ENCODE measurements at regions not wholly inside any gene's neighbourhood (a gene's known extent, or its start where the extent isn't known, plus 50 kb on each side); places are given as distances from the start of the nearest gene placed in this dataset.

DNA sequence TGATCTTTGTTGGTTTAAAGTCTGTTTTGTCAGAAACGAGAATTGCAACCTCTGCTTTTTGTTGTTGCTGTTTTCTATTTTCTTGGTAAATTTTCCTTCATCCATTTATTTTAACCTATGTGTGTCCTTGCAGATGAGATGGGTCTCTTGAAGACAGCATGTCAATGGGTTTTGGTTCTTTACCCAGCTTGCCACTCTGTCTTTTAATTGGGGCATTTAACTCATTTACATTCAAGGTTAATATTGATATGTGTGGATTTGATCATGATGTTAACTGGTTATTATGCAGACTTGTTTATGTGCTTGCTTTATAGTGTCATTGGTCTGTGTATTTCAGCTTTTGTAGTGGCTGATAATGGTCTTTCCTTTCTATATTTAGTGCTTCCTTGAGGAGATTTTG, 327.9 kb upstream of the SYT4 start:
- TF ChIP-seq, protein P1, sequence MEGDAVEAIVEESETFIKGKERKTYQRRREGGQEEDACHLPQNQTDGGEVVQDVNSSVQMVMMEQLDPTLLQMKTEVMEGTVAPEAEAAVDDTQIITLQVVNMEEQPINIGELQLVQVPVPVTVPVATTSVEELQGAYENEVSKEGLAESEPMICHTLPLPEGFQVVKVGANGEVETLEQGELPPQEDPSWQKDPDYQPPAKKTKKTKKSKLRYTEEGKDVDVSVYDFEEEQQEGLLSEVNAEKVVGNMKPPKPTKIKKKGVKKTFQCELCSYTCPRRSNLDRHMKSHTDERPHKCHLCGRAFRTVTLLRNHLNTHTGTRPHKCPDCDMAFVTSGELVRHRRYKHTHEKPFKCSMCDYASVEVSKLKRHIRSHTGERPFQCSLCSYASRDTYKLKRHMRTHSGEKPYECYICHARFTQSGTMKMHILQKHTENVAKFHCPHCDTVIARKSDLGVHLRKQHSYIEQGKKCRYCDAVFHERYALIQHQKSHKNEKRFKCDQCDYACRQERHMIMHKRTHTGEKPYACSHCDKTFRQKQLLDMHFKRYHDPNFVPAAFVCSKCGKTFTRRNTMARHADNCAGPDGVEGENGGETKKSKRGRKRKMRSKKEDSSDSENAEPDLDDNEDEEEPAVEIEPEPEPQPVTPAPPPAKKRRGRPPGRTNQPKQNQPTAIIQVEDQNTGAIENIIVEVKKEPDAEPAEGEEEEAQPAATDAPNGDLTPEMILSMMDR (IDR thresholded peaks at IDR 0.05) = no peak
- no peak for TF ChIP-seq POLR2A (IDR thresholded peaks at IDR 0.05)

All from Peyer's patch (tissue), 4 donors.